GM19455 (cell line): ENCODE measurements at regions not wholly inside any gene's neighbourhood (a gene's known extent, or its start where the extent isn't known, plus 50 kb on each side); places are given as distances from the start of the nearest gene placed in this dataset.
"Not testable (repeated sequence)": the region's sequence is repeated elsewhere in the genome, so short reads cannot be mapped to it uniquely, and the experiment has no call there.

Experiments
- ATAC-seq: cut with Tn5 transposase; IDR thresholded peaks from one replicate; pipeline ENCODE4 v1.9.1; 2021; ENCODE audit not compliant: unreplicated experiment

DNA sequence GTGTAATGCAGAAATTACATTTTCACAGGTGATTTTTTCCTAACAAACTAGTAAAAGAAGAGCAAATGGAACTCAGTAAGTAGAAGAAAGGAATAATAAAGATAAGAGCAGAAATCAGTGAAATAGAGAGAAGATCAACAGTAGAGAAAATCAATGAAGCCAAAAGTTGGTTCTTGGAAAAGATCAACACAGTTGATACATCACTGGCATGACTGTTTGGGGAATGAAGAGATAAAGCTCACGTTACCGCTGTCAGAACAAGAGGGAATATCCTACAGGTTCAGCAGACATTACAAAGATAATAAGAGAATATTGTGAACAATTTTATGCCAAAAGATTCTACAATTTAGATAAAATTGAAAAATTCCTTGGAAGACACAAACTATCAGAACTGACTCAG is 146.4 kb downstream of the ACTR3B start:
- ATAC-seq: no peak

DNA sequence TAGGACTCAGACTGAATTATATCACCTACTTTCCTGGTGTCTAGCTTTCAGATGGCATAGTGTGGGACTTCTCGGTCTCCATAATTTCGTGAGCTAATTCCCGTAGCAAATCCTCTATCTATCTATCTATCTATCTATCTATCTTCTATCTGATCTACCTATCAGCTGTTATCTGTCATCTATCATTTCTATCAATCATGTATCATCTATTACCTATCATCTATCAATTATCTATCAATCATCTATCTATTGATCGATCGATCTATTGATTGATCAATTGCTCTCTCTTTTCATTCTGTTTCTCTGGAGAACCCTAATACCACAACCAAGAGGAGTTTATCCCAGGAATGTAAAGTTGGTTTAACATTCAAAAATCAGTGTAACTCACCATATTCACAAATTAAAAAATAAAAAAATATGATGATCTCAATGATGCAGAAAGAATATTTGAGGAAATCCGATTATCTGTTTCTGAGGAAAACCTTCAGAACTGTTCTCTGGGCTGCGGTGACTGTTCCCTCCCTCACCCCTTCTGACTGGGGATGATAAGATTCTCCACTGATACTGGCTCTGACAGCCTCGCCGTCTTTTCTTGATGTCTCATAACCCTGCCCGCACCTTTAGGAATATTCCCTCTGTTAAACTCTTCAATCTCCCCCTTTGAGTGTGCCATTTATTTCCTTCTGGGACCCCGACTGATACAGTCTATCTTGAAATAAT is 147.7 kb downstream of the ACTR3B start:
- ATAC-seq: no peak

DNA sequence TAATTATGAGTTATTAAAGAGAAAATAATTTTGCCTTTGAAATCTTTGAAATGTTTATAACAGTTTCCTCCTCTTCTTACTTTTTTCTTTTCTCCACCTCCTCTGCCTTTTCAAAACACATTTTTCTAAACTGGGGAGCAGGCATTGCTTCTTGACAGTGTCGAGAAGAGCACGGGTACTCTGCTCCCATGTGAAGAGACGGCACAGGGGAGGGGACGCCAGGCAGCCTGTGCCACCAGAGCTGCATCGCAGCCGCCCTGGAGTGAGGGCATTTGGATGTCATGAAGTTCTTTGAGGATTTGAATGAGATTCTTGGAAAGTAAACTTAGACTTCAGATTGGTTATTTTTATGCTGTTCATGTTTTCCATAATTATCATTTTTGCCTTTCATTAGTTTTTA is 149.7 kb downstream of the ACTR3B start:
- ATAC-seq: no peak

DNA sequence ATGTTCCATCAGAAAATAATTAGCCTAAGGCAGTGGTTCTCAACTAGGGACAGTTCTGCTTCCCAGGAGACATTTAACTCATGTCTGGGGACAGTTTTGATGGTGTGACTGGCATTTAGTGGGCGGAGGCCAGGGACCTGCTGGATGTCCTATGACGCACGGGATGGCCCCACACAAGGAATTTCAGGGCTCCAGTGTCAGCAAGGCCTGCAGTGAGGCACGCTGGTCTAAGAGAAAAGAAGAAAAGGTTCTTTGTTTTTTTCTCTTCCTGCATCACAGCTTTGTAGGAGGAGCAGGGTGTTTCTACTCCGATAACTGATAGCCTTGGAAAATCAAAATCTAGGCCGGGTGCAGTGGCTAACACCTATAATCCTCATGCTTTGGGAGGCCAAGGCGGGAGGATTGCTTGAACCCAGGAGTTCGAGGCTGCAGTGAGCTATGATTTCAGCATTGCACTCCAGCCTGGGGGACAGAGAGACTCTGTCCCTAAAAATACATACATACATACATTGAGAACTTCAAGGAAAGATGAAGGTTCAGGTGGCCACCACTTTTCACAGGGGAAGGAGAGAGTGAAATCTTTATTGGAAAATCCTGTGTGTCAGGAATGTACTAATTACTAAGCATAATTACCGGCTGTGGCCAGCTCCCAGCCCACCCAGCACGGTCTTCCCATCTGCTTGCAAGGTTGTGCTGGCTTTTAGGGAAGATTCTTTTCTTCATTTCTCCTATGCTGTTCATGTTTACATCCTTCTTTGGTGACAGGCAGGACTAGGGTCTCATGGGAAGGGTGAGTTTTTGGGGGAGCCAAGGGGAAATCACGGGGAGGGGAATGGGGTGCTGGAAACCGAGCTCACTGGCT is 150.4 kb downstream of the ACTR3B start:
- no peak for ATAC-seq

DNA sequence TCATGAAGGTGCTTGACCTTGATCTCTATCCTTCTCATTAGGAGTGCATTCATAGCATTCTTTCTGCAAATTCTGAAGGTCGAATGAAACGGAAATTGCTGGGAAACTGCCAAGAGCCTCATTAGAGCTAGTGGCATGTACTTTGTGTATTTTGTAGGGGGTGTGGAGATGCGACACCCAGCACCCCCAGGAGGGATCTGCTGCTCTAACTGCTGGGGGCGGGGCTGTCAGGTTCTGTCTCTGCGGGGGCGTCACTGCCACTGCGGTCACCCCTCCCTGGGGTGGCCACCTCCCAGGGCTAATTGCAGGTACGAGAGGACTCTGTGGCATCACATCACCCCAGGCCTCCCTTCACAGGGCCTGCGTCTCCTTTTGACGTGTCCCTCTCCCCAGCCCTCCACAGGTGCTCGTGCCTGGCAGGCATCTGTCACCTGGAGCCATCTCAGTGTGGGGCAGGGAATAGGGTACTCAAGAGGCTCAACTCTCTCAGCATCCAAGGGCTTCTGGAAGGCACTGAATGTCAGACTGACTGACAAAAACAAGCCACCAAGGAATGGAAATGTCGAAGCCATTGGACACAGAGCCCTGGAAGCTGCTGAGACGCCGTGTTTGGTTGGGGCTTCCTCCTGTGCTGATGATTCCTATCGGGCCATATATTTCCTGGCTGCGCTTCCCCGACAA is 151.1 kb downstream of the ACTR3B start:
- no peak for ATAC-seq

DNA sequence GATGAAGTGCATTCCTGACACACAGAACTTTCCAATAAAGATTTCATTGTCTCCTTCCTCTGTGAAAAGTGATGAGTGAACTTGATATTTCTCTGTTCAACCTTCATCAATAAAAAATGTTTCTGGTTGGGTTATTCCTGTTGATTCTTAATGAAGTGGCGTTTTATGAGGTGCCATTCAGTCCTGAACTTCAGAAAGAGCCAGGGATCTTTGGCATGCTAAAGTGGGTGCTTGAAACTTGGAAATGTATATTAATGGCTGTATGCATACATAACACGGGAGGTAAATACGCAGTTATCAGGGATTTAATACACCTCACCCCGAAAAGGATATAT is 151.6 kb downstream of the ACTR3B start:
- ATAC-seq: no peak

DNA sequence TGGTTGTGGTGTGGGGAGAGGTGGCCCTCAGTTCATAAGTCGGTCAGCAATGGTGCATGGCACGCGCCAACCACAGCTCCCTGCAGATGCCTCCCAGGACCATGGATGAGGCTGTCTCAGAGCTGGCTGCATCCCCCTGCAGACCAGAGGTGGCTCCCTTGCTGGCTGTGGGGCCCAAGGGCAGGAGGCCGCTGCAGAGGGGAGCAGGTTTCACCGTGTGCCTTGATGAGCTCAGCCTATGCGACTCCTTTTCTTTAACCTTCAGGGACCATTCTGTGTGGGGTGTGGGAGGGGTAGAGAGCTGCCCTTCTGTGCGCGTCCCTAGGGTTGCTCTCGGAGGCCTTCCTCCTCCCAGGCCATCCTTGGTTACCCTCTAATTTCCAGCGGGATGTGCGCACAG is 152.4 kb downstream of the ACTR3B start:
- no peak for ATAC-seq

DNA sequence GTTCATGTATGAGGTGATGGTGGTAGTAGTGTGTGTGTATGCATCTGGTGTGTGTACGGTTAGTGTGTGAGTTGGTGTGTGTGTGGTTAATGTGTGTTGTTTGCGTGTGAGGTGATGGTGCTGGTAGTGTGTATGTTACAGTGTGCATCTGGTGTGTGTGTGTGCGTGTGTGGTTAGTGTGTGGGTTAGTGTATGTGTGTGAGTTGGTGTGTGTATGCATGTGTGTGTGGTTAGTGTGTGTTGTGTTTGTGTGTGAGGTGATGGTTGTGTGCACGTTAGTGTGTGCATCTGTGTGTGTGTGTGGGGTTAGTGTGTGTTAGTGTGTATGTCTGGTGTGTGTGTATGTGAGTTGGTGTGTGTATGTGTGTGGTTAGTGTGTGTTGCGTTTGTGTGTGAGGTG is 153.0 kb downstream of the ACTR3B start:
- no peak for ATAC-seq

DNA sequence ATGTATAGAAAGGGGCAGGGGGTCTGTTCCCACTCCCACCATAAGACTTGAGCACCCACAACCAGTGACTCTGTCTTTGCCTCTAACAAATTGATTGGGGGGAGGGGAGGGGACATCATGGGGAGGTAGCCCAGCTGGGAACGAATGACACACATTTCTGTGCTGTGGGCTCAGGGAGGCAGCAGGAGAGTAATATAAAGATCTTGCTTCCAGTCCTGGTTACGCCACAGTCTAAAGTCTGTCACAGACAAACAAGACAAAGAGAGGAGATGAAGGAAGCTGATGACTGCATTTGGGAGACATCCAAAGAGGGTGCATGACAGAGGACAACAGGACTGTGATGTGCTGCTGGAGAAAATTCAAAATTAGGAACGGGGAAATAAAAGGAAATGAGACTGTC is 153.9 kb downstream of the ACTR3B start:
- no peak for ATAC-seq

DNA sequence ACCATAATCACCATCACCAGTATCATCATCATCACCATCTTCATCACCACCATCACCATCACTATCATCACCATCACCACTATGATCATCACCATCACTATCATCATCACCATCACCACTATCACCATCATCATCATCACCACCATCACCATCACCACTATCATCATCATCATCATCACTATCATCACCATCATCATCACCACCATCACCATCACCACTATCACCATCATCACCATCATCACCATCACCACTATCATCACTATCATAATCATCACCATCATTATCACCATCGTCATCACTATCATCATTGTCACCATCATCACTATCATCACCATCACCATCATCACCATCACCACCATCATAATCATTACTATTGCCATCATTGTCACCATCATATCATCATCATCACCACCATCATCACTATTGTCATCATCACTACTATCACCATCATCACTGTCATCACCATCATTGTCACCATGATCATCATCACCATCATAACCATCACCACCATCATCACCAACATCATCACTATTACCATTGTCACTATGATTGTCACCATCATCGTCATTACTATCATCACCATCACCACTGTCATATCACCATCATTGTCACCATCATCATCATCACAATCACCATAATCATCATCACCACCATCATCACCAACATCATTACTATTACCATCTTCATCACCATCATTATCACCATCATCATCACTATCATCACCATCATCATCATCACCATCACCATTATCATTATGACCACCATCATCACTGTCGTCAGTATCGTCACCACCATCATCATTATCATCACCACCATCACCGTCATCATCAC is 154.7 kb downstream of the ACTR3B start:
- no peak for ATAC-seq

DNA sequence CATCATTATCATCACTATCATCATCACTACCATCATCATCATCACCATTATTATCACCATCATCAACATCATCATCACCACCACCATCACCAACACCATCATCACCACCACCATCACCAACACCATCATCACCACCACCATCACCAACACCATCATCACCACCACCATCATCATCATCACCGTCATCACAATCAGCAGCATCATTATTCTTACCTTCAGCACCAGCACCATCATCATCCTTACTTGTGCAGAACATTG is 155.2 kb downstream of the ACTR3B start:
- ATAC-seq: not testable (repeated sequence)

DNA sequence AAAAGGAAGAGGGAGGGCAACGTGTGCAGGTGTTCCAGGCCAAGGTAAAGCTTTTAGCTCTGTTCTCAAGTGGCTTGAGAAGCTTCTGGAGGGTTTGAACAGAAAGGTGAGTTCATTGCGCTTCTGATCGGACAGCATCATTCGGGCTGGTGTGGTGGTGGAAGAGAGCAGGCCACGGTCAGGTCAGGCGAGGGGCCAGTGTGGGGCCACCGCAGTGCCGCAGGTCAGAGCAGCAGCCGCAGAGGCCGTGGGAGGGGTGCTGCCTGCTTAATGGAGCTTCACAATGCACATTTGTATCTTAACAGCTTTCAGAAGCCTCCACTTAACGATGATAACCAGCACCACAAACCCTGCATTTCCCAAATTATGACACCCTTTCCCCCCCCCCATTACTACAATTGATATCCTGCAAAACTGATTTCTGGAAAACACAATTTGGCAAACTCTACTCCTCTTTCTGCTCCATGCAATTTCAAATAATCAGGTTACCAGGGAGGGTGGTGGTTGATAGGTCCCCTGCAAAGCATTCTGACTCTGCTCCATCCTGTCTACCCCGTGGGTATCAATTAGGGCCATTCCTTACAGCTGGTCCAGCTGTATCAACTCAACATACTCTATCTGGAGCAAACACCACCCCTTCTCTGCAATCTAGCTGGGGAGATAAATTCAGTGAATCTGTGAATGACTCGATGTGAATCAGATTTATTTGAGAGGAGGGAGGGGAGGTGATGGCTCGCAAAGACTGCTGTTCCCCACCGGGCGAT is 162.9 kb downstream of the ACTR3B start:
- no peak for ATAC-seq

DNA sequence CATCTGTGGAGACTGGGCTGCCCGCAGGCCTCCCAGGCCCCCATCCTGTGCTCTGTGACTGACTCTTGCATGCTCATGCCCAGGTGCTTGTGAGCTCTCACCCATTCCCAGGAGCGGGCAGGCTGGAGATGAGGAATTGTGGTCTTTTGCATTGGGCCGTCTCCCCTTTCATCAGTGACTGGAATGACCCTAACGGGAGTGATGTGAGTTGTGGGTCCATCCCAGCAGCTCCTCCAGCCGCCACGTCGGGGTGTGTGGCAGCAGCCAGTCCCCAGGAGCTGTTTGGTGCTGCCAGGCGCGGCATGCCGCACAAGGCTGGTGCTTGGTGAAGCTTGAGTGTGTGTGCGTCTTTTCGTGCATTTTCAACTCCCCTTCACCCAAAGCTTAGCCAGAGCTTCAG is 164.2 kb downstream of the ACTR3B start:
- no peak for ATAC-seq

DNA sequence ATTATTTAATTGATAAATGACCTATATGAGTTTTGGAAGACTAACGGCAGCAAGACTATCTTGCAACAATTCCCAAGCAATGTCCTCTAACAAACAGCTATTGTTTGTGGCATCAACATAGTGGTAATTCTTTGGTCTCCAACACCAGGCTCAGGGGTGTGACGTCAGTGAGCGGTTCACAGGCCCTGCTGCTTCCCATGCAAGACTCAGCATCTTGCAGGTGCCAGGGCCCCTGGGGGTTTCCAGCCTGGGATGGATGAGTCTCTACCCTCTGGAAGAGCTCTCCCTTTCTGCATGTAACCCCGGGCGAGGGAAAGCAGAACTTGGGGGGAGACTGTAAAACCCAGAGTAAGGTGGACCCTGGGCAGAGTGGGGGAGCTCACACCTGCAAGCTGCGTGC is 164.7 kb downstream of the ACTR3B start:
- ATAC-seq: no peak

DNA sequence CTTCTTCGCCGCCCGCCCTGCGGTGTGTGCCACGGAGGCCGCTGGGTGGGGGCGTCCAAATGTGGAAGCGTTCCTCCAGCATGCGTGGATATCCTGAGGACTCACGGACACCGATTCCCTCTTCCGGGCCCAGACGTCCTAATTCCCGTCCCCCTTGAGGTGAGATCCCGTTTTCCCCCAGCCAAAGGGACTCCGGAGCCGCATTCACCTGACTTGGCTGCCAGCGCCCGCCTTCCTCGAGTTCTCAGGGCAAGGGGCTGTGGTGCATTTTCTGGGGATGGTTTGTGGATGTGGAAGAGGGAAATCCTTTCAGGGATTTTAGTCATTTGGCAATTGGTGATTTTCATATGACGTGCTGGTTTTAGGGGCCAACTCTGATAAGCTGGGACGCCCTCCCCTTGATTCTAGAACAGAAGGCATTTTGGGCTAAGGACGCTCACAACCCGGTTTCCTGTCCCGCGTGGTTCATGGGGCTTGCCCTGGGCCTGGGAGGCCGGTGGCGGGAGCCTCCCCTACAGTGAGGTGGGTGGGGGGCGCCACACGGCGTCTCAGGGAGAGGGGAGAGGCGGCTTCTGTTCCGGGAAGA is 165.4 kb downstream of the ACTR3B start:
- ATAC-seq: no peak

DNA sequence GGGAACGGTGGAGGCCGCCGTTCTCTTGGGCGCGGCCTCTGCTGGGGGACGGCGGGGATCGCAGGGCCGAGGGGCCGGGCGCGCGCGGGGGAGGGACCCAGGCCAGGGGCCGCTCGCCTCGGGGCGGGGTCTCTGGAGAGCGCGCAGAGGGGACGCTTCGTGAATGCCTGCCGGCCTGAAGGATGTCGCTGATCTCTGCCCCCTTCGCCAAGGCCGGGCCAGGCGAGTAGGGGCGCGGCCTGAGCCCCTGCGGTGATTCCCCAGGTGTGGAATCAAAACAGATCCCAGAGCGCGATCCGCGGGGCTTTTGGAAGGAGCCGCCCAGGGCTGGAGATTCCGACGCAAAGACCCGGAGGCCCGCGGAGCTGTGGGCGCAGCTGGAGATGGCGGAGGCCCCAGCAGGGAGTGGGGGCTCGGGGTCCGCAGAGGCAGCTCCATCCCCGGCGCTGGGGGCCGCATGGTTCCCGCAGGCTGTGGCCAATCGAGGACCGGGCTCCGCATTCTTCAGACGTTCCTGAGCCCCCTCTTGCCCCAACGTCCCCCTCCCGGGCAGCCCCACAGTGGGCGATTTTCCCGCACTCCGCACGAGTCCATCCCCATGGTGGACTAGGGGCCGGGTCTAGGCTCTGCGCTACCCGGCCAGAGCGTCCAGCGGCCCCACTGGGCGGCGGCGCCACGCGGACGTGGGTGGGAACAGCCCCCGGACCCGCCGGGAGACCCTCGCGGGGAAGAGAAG is 166.0 kb downstream of the ACTR3B start:
- no peak for ATAC-seq

DNA sequence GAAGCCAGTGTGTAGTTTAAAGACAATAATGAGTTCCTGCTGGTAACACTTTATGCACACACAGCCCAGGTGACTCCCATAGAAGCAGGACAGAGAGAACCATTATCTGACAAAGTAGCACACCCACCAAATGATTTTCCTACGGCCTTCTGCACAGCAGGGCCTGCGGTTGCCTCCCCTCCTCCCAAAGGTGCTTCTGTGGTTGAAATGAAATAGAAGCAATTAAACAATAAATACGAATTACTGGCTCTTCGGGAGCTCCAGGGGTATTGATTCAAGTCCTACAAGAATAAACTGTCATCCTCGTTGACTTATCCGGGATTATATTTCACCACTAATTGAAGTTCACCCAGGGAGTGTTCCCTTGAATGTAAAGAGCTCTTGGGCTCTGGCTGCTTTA is 172.1 kb downstream of the ACTR3B start:
- no peak for ATAC-seq

DNA sequence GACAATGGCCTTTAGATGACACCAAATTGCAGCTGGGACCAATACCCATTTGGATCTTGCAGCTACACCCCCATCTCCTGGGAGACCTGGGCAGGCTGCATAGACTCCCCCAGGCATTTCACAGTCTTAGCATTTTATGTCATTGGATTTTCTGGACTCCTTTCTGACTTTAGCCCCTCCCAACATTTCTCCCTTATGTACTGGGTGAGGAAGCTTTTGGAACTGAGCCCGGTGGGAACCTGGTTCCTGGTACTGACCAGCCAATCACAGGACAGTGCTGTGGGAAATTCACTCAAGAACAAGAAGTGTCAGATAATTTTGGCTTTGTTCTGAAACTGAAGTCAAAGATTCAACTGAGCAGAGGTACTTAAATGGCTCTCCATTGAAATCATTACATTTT is 177.7 kb downstream of the ACTR3B start:
- no peak for ATAC-seq

DNA sequence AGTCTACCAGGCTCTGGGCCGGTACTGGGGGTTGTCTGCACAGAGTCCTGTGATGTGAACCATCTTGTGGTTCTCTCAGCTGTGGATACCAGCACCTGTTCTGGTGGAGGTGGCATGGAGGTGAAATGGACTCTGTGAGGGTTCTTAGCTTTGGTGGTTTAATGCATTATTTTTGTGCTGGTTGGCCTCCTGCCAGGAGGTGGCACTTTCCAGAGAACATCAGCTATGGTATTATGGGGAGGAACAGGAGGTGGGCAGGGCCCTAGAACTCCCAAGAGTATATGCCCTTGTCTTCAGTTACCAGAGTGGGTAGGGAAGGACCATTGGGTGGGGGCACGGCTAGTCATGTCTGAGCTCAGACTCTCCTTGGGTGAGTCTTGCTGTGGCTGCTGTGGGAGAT is 187.1 kb downstream of the ACTR3B start:
- not testable (repeated sequence) for ATAC-seq

DNA sequence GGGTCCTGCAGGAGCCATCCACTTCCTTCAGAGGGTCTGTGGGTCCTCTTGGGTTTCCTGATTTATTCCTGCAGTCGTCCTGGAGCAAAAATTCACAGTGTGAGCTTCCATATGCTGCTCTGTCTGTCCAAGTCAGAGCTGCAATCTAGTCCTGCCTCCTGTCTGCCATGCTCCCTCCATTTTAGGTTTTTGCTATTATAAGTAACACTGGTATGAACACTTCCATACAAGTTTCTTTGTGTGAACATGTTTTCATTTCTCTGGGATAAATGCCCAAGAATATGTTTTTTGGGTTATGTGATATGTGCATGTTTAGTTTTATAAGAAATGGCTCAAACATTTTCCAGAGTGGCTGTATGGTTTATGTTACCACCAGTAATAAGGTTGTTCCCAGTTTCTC is 188.1 kb downstream of the ACTR3B start:
- no peak for ATAC-seq
